ENCODE measurements at regions not wholly inside any gene's neighbourhood (a gene's known extent, or its start where the extent isn't known, plus 50 kb on each side); places are given as distances from the start of the nearest gene placed in this dataset.

GRCh38 chr10:36636879-36637278 lies 488.5 kb upstream of the ANKRD30A start:
- intact Hi-C loops (cut with micrococcal nuclease) = no loop called here

- intact Hi-C loops (cut with micrococcal nuclease) = no loop called here
These were observed 489.0 kb upstream of the ANKRD30A start for GRCh38 chr10:36636285-36636839.

DNA sequence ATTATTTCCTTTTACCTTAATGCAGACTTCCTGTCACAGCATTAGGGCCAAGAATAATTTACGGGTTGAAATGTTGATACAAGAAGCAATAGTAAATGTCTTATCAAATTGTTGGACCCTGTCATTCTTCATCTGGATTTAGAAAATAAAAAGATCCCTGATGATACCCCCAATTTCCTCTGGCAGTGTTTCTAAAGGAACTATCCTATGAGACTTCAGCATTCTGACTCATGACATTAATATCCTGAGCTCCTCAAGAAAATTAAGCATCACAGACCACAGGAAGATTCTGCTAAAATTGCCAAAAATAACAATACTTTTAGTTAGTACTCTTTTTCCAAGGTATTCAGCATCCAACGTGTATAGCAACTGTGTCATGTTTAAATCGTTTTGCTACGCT lies 490.5 kb upstream of the ANKRD30A start:
- intact Hi-C loops (cut with micrococcal nuclease) = no loop called here

DNA sequence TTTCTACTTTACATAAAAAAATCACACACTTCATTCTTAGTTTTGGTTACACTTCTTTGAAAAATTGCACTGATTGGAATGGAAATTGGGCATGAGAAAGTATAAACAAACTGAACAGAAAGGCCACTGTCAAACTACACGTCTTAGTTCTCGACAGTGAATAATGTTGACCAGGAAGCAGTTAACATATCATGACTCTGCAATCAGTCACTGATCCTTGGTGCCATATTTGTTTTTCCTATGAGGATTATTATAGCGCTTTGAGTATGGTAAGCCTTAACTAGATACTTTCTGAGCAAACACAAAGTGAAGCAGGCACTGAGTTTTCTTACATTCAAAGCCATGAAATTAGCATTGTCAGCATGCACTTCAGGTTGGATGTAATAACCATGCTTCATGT lies 495.1 kb upstream of the ANKRD30A start:
- intact Hi-C loops (cut with micrococcal nuclease) = no loop called here

- intact Hi-C loops (cut with micrococcal nuclease) = no loop called here
These were observed 495.9 kb upstream of the ANKRD30A start for GRCh38 chr10:36629476-36629875.

DNA sequence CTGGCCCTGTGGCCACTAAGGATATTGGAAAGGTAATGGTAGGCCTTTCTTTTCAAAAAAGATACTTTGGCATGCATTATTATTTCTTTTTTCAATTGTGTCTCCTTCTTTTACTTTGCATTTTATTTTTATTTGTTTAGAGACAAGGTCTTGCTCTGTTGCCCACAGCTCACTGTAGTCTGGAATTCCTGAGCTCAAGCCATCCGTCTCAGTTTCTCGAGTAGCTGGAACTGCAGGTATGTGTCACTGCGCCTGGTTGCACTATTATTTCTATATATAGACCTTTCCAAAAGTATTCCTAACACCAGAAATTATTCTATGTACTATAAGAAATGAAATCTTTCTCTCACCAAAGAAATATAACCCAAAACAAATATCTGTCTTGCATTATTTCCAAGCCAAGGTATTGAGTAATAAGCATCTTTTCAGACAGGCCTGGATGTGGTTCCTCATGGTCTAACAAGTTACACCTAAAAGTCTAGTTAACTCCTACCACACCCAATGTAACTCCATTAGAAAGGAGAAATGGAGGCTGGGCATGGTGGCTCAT lies 500.8 kb upstream of the ANKRD30A start:
- intact Hi-C loops (cut with micrococcal nuclease) = no loop called here

DNA sequence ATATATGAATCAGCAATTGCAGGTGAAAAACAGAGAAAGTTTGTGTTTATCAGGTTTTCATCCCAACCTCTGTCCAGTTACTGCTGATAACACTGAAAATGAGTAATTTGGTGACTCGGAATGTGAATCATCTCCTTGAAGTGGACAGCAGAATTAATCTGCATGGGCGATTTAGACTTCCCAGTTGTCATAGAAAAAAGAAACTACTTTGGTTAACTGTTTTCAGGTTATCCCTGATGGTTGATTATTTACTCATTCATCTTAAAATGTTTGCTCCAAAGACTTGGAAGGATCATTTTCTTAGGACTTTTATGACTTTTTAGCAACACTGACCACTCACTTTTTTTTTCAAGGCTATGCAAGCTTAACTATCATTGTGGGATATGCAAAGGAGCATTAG lies 504.1 kb upstream of the ANKRD30A start:
- intact Hi-C loops (cut with micrococcal nuclease) = no loop called here

DNA sequence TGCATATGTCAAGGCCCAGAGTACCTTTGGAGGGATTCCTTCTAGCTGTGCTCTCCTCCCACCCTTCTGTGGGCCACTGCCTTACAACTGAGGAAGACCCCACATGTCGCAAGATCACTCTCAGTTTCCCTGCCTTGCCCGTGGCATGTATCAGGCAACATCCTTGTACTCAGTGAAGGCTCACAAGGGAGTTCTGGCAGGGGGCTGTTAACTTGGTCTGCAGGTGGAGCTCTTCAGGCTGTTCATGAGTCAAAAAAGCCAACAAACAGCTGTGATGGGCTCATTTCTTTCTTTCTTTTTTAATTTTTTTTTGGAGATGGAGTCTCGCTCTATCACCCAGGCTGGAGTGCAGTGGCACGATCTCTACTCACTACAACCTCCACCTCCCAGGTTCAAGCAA lies 513.0 kb upstream of the ANKRD30A start:
- intact Hi-C loops (cut with micrococcal nuclease) = no loop called here

- intact Hi-C loops (cut with micrococcal nuclease) = no loop called here
These were observed 516.5 kb upstream of the ANKRD30A start for GRCh38 chr10:36608866-36609265.

GRCh38 chr10:36608251-36608650 lies 517.1 kb upstream of the ANKRD30A start:
- intact Hi-C loops (cut with micrococcal nuclease) = no loop called here

- intact Hi-C loops (cut with micrococcal nuclease) = no loop called here
These were observed 519.1 kb upstream of the ANKRD30A start for GRCh38 chr10:36606234-36606839.

DNA sequence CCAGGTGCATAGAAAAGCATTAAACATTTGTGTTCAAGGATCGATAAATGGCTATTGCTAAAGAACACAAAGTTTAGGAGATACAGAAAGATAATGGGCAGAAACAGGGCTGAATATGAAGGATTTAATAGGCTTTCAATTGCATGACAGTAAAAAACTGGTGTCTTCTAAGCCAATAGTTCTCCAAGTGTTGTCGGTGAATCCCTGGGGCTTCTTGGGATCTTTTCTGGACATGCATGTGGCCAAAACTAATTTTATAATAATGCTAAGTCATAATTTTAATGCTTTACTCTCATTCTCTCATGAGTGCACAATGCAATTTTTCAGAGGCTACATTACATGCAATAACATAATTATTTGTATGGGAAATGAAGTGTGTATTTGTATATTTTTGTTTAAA lies 521.1 kb upstream of the ANKRD30A start:
- intact Hi-C loops (cut with micrococcal nuclease) = no loop called here

DNA sequence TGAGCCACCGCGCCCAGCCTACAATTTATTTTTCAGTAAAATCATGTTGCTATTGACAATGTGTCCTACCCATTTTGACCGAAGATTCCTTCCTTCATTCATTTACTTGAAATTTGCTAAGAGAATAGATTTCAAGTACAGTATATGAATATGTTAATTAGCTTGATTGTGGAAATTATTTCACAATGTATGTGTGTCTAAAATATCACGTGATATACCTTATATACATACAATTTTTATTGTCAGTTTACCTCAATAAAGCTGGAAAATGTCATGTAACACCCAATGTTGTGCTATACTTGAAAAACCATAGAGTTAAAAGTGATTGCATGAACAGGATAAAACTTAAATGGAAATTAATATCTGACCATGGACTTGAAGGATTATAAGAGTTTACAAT lies 521.7 kb upstream of the ANKRD30A start:
- intact Hi-C loops (cut with micrococcal nuclease) = no loop called here

- intact Hi-C loops (cut with micrococcal nuclease) = no loop called here
These were observed 523.0 kb upstream of the ANKRD30A start for GRCh38 chr10:36602374-36602773.

GRCh38 chr10:36597756-36598320 lies 527.6 kb upstream of the ANKRD30A start:
- intact Hi-C loops (cut with micrococcal nuclease) = no loop called here

DNA sequence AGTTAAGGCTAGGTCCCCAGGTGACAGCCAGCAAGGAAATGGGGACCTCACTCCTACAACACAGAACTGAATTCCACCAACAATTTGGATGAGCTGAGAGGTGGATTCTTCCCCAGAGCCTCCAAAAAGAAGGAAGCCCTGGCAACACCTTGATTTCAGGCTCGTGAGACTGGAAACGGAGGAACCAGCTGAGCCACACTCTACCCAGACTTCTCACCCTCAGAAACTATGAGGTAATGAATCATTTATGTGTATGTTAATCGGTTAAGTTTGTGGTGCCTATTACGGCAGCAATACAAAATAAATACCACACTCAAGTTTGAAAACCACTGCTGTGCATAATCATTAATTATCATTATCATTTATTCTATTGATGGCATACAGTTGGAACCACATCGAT lies 532.4 kb upstream of the ANKRD30A start:
- intact Hi-C loops (cut with micrococcal nuclease) = no loop called here

DNA sequence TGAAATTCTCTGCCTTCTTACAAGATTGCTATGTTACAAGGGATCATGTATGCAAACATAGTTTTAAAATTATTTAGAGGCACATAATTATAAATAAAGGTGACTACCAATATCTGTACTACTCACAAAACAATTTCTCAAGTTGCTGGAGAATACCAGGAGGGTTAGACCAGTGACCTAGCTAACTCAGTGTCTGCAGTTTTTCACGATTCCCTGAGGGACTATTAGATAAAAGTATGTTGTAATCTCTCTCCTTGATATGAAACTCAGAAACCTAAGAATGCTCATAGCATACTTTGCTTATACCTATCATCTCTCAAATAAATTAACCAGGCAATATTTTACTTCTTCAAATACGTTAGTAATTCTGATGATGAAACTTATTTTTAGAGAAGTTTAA lies 534.0 kb upstream of the ANKRD30A start:
- intact Hi-C loops (cut with micrococcal nuclease) = no loop called here

DNA sequence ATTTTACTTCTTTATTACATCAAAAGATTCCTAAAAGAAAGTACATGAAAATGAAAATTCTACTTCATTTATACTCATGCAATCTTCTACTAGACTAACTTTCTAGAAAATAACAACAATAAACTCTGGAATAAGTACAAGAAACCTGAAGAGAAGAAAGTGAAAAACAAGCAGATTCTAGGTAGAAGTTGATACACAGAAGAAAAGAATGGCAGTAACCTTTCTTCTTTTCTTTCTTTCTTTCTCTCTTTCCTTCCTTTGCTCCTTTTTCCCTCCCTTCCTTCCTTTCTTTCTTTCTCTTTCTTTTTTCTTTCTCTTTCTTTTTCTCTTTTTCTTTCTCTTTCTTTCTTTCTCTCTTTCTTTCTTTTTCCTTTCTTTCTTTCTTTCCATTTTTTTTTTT lies 541.7 kb upstream of the ANKRD30A start:
- intact Hi-C loops (cut with micrococcal nuclease) = no loop called here

DNA sequence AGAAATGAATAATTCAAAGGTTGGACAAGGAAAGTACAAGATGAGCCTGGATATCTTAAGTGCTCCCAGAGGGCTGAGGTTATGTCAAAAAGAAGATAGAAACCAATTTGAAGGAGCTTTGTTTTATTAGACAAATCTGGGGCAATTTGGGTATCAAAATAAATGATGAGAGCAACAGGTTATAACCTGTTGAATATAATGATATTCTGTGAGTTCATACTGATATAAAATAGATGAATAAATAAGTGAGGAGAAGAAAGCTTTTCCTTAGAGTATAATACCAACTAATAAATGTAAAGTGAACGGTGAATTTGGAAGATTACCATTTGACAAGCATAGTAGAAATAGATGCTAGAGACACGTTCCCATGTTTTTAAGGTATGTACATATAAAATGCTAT lies 544.2 kb upstream of the ANKRD30A start:
- intact Hi-C loops (cut with micrococcal nuclease) = no loop called here

DNA sequence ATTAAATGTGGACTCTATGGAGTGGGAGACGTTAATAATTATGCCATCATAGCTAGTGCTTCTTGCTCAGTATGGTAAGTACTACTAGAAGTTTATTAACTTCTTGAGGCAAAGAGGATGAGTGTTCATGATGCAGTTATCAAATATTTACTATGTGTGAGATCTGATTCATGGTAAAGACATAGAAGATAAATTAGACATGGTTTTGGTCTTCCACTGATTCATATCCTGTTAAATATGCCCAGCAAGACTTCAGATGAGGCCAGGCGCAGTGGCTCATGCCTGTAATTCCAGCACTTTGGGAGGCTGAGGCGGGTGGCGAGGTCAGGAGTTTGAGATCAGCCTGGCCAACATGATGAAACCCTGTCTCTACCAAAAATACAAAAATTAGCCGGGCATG lies 547.1 kb upstream of the ANKRD30A start:
- intact Hi-C loops (cut with micrococcal nuclease) = no loop called here

GRCh38 chr10:36577126-36577525 lies 548.3 kb upstream of the ANKRD30A start:
- intact Hi-C loops (cut with micrococcal nuclease) = no loop called here

- intact Hi-C loops (cut with micrococcal nuclease) = no loop called here
These were observed 551.2 kb upstream of the ANKRD30A start for GRCh38 chr10:36574207-36574606.

- intact Hi-C loops (cut with micrococcal nuclease) = no loop called here
These were observed 552.2 kb upstream of the ANKRD30A start for GRCh38 chr10:36573246-36573645.

Data from T-helper 2 cell treated with Interferon-gamma antibody and Interleukin-4, amounts not matched to agents 100 ng/mL and 5 ng/mL, for 36 hours (primary cell).